ENCODE measurements at regions not wholly inside any gene's neighbourhood (a gene's known extent, or its start where the extent isn't known, plus 50 kb on each side); places are given as distances from the start of the nearest gene placed in this dataset.

DNA sequence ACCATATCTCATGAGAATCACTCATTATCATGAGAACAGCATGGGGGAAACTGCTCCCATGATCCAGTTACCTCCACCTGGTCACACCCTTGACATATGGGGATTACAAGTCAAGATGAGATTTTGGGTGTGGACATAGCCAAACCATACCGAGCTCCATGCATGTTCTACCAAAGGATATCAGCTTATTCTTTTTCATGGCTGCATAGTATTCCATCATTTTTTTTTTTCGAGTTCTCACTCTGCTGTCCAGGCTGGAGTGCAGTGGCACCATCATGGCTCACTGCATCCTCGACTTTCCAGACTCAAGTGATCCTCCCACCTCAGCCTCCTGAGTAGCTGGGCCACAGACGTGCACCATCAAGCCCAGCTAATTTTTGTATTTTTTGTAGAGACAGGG, 668.3 kb downstream of the GATA3 start:
- TF ChIP-seq POLR2AphosphoS5 (IDR thresholded peaks at IDR 0.05; ENCODE audit: insufficient read depth in 1 of 2, low read depth in 1 of 2), result no peak
- TF ChIP-seq, protein P1, sequence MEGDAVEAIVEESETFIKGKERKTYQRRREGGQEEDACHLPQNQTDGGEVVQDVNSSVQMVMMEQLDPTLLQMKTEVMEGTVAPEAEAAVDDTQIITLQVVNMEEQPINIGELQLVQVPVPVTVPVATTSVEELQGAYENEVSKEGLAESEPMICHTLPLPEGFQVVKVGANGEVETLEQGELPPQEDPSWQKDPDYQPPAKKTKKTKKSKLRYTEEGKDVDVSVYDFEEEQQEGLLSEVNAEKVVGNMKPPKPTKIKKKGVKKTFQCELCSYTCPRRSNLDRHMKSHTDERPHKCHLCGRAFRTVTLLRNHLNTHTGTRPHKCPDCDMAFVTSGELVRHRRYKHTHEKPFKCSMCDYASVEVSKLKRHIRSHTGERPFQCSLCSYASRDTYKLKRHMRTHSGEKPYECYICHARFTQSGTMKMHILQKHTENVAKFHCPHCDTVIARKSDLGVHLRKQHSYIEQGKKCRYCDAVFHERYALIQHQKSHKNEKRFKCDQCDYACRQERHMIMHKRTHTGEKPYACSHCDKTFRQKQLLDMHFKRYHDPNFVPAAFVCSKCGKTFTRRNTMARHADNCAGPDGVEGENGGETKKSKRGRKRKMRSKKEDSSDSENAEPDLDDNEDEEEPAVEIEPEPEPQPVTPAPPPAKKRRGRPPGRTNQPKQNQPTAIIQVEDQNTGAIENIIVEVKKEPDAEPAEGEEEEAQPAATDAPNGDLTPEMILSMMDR (IDR thresholded peaks at IDR 0.05), result no peak
- no peak for TF ChIP-seq POLR2A (IDR thresholded peaks at IDR 0.05)
